PC-9 (cell line): ENCODE measurements at regions not wholly inside any gene's neighbourhood (a gene's known extent, or its start where the extent isn't known, plus 50 kb on each side); places are given as distances from the start of the nearest gene placed in this dataset.

Experiments
- BruUV-seq: library from RNA; stranded (reverse); fragments of 400-500 nt; replicated peaks from 2 replicates; lab custom pipeline; 2021; lab: Mats Ljungman, UMichigan
- CTCF ChIA-PET: fragments of 300-600 bp; sonication (Branson Sonifier 250); formaldehyde crosslinking; loops from one replicate; lab custom pipeline; 2022; ENCODE audit warnings: antibody characterized with exemption; lab: Charles Lee
- POLR2A ChIA-PET: fragments of 300-600 bp; sonication (Branson Sonifier 250); formaldehyde crosslinking; loops from one replicate; lab custom pipeline; 2022; ENCODE audit warnings: antibody characterized with exemption; ENCODE audit not compliant: unreplicated experiment; lab: Charles Lee
- DNase-seq, 2 experiments: peaks; one replicate each; pipeline versions ENCODE4 v3.0.0 to v3.0.0-alpha.2; 2015 to 2022; ENCODE audit warnings: mixed read lengths in 1 of 2
- H2AFZ ChIP-seq: fragments of 200-600 bp; sonication (generic); 2 replicates; pipeline ENCODE4 v1.8.1; 2017; ENCODE audit warnings: antibody characterized with exemption
- H3F3A ChIP-seq: fragments of 200-600 bp; sonication (generic); 2 replicates; pipeline ENCODE4 v1.8.1; 2017; ENCODE audit warnings: antibody characterized with exemption, mild to moderate bottlenecking, low read depth; ENCODE audit not compliant: insufficient read depth
- H3K27ac ChIP-seq: fragments of 200-600 bp; sonication (generic); 2 replicates; pipeline ENCODE4 v1.6.1; 2016; ENCODE audit warnings: mixed run types
- H3K27me3 ChIP-seq: fragments of 200-600 bp; sonication (generic); 2 replicates; pipeline ENCODE4 v1.6.1; 2016; ENCODE audit warnings: low read depth, mixed run types; ENCODE audit not compliant: insufficient read depth
- H3K36me3 ChIP-seq: fragments of 200-600 bp; sonication (generic); 2 replicates; pipeline ENCODE4 v1.6.1; 2016; ENCODE audit warnings: low read depth, mixed run types
- H3K4me1 ChIP-seq: fragments of 200-600 bp; sonication (generic); replicated peaks from 2 replicates; pipeline ENCODE4 v1.6.1; 2016; ENCODE audit warnings: mixed run types; ENCODE audit not compliant: insufficient read depth
- H3K4me2 ChIP-seq: fragments of 200-600 bp; sonication (generic); 2 replicates; pipeline ENCODE4 v1.6.1; 2017; ENCODE audit warnings: mixed run types
- H3K4me3 ChIP-seq: fragments of 200-600 bp; sonication (generic); 2 replicates; pipeline ENCODE4 v1.6.1; 2016; ENCODE audit warnings: mixed run types
- H3K79me2 ChIP-seq: fragments of 200-600 bp; sonication (generic); 2 replicates; pipeline ENCODE4 v1.6.1; 2017; ENCODE audit warnings: low read depth, mixed run types
- H3K9me2 ChIP-seq: fragments of 200-600 bp; sonication (generic); 2 replicates; pipeline ENCODE4 v1.8.1; 2017; ENCODE audit warnings: mild to moderate bottlenecking; ENCODE audit not compliant: insufficient read depth
- H3K9me3 ChIP-seq: fragments of 200-600 bp; sonication (generic); 2 replicates; pipeline ENCODE4 v1.8.1; 2016; ENCODE audit warnings: low read depth; ENCODE audit not compliant: insufficient read depth
- H4K20me1 ChIP-seq: fragments of 200-600 bp; sonication (generic); 2 replicates; pipeline ENCODE4 v1.8.1; 2017; ENCODE audit not compliant: insufficient read depth
- CTCF ChIP-seq: fragments of 200-600 bp; sonication (generic); conservative IDR thresholded peaks from 2 replicates; pipeline ENCODE4 v1.6.1; 2017; ENCODE audit warnings: mixed run types, antibody characterized with exemption, mild to moderate bottlenecking, moderate library complexity
- EZH2 ChIP-seq: fragments of 200-600 bp; sonication (generic); IDR thresholded peaks from 2 replicates; pipeline ENCODE4 v1.8.0; 2017; ENCODE audit warnings: antibody characterized with exemption, low read depth
- intact Hi-C: fragments of 100-400 bp; cut with micrococcal nuclease; formaldehyde crosslinking; loops from one replicate; pipeline ENCODE4 v1.10.0; 2022; ENCODE audit not compliant: unreplicated experiment

DNA sequence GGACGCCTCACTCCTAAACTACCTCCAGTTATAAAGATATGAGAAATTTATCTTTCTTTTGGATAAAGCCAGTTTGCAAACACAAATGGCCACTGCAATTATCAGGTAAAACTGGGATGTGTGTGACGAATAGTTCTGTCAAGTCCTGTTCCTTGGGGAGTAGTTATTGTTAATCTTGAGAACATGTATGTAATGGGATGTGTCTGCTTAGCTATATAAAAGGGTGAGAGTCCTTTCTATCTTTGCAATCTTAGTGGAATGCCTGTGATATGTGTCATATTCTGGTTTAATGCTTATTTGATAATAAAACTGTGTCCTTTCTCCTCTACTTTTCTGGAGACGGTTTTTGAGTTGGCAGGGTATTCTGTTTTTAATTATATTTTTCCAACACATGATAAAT is 56.1 kb upstream of the PKP2 start:
- Histone ChIP-seq H3K36me3 (no peaks in the 10 kb centered on the region), H3K4me2 (no peak overlapping the region), H3K27me3 (no peaks in the 10 kb centered on the region), H4K20me1 (no peaks in the 10 kb centered on the region), H3F3A (no peaks in the 10 kb centered on the region; the same call in 1 of the 2 replicates), H3K9me3 (no peaks in the 10 kb centered on the region), H3K27ac (no peak overlapping the region), H2AFZ (no peak overlapping the region), H3K9me2 (no peaks in the 10 kb centered on the region; the same call in 1 of the 2 replicates), H3K4me3 (no peak overlapping the region), H3K4me1 (peaks cover 4% of the 10 kb centered on the region; the same call in 1 of the 2 replicates), H3K79me2 (no peaks in the 10 kb centered on the region)
- DNase-seq: no peak
- ChIA-PET CTCF (no interaction called here), POLR2A (no interaction called here)
- intact Hi-C loops: no loop called here
- no TSS peak for BruUV-seq
- TF ChIP-seq EZH2: no peak
- TF ChIP-seq CTCF: no peak

DNA sequence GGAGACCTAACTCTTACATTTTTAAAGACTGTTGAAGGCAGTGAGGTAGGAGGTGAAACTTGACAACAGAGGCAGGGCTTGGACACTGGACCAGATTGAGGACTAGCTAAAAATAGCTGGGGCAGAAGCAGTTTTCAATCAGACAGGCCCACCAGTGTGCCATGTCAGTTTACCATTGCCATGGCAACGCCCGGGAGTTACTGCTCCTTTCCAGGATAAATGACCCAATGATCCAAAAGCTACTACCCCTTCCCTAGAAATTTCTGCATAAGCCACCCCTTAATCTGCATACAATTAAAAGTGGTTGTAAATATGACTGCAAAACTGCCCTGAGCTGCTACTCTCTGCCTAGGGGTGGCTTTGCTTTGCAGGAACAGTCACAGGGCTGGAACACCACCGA is 53.2 kb upstream of the PKP2 start:
- H3K27ac ChIP-seq: no peak overlapping the region
- no peak overlapping the region for H2AFZ ChIP-seq
- no peak overlapping the region for H3K4me2 ChIP-seq
- CTCF ChIA-PET: no interaction called here
- no peak overlapping the region for H3K4me3 ChIP-seq
- no peaks in the 10 kb centered on the region for H3K79me2 ChIP-seq
- H3K27me3 ChIP-seq: no peaks in the 10 kb centered on the region
- no peaks in the 10 kb centered on the region for H4K20me1 ChIP-seq
- intact Hi-C loops: loop anchor here (5.0 to 10.0 kb wide), 3 partner anchors 232 to 572 kb away; no protein-coding TSS in a partner anchor
- no peaks in the 10 kb centered on the region for H3K4me1 ChIP-seq
- no TSS peak for BruUV-seq
- no peaks in the 10 kb centered on the region; the same call in 1 of the 2 replicates for H3F3A ChIP-seq
- TF ChIP-seq EZH2 (no peak), CTCF (no peak)
- no peaks in the 10 kb centered on the region for H3K9me2 ChIP-seq
- H3K9me3 ChIP-seq: no peaks in the 10 kb centered on the region
- H3K36me3 ChIP-seq: no peaks in the 10 kb centered on the region
- POLR2A ChIA-PET: no interaction called here
- no peak for DNase-seq

DNA sequence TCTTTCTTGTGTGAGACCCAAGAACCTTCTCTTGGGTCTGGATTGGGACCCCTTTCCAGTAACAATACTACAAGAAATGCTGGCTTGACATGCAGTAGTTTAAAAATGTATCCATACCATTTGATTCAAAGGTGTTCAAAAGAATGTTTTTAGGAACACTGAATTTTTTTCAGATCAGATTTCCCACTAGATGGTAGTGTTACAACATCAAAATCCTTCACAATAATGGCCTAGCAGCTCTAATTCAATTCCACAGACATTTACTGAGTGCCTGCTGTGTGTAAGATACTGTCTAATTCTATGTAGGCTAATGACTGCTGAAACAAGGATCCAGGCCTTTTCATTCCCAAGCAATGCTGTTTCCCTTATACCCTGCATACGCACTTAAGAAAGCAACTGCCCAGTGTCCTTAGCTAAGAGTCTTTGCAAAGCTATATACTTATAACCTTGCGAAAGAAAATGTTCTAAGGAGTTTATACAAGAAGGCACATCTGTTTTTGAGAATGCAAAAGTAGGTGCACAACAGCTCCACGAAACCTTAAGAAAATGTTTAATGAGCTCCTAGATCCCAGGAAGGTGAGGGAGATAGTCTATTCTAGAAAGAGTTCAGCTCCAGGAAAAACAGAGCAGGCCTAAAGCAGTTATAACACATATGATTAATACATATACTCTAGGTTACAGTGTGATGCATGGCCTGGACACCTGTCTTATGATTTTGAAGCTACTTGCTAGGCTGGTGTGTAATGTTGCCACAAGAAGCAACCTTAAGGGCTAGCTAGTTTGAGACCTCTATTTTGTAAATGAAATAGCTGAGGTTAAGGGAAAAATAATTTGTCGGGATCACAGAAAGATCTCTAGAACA is 50.9 kb upstream of the PKP2 start:
- POLR2A ChIA-PET: interaction anchor here (0.6 to 1.1 kb wide), 3 partner anchors 55 to 236 kb away, joined by 3 to 4 read pairs (median 3); partner anchors contain the start of gene YARS2
- BruUV-seq: no TSS peak
- CTCF ChIA-PET: interaction anchor here (0.5 to 1.6 kb wide), 6 partner anchors 55 to 1200 kb away, joined by 3 to 7 read pairs (median 4); partner anchors contain the start of gene ALG10

More for the DNA sequence above, 50.9 kb upstream of the PKP2 start:
- DNase-seq: peak; percentile 14 to 50
- Histone ChIP-seq H4K20me1 (no peaks in the 10 kb centered on the region), H3K36me3 (no peaks in the 10 kb centered on the region), H3K9me2 (no peaks in the 10 kb centered on the region), H2AFZ (peak overlapping the region; percentile 10; the same call in 1 of the 2 replicates), H3K9me3 (no peaks in the 10 kb centered on the region), H3K79me2 (no peaks in the 10 kb centered on the region), H3K4me2 (no peak overlapping the region), H3K27ac (no peak overlapping the region), H3K27me3 (no peaks in the 10 kb centered on the region), H3F3A (peaks cover 10% of the 10 kb centered on the region; the same call in 1 of the 2 replicates), H3K4me1 (peaks cover 21% of the 10 kb centered on the region), H3K4me3 (no peak overlapping the region)
- peak; percentile 66 for TF ChIP-seq CTCF
- TF ChIP-seq EZH2: no peak
- intact Hi-C loops: loop anchor here (1.0 to 10.0 kb wide), 6 partner anchors 191 to 1271 kb away; partner anchors contain the start of gene ALG10
